T-helper 2 cell treated with Interferon-gamma antibody and Interleukin-4, amounts not matched to agents 5 μg/mL and 100 μg/mL, for 36 hours (primary cell): ENCODE measurements at regions not wholly inside any gene's neighbourhood (a gene's known extent, or its start where the extent isn't known, plus 50 kb on each side); places are given as distances from the start of the nearest gene placed in this dataset.

ENCODE experiments used
- DNase-seq: peaks from one replicate; pipeline ENCODE4 v3.0.0; 2021; ENCODE audit warnings: low spot score
- H3K27ac Mint-ChIP-seq: one replicate; pipeline ENCODE4 v1.8.0; 2021; ENCODE audit warnings: mild to moderate bottlenecking, mixed read lengths
- H3K27me3 Mint-ChIP-seq: one replicate; pipeline ENCODE4 v1.8.0; 2021; ENCODE audit warnings: low read depth, mixed read lengths
- H3K36me3 Mint-ChIP-seq: one replicate; pipeline ENCODE4 v1.8.0; 2021; ENCODE audit warnings: low read depth, mixed read lengths
- H3K4me1 Mint-ChIP-seq: one replicate; pipeline ENCODE4 v1.8.0; 2021; ENCODE audit warnings: low read depth, mixed read lengths
- H3K4me3 Mint-ChIP-seq: one replicate; pipeline ENCODE4 v1.8.0; 2022; ENCODE audit warnings: mild to moderate bottlenecking, moderate library complexity, mixed read lengths
- H3K9me3 Mint-ChIP-seq: one replicate; pipeline ENCODE4 v1.8.0; 2021; ENCODE audit warnings: mixed read lengths

DNA sequence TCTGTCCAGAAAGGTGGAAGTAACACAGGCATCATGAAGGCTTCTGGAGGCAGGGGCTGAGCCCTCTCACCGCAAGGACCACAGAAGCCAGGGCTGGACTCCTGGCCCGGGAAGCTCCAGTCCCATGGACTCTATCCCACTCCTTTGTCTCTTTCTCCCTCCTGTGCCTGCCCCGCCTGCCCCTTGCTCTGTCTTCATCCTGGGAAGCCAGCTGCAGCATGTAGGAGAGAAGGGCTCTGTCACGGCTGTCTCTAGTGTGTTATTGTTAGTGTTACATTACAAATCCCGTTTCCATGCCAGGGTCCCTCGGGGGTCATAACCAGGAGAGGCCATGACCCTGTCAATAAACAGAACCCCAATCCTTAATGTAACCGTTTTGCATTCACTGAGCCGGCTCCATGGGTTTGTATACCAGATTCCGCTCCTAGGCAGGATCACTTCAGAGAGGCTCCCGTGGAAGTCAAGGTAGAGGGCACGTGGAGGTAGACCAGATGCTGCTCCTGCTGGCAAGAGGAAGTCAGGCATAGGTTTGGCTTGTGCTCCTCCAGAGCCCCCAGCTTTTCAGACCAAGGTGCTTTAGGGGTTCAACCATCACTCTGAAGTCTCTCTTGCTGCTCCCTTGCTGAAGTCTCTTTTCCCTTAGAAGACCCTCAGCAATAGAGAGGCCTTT lies 293.2 kb downstream of the ETS1 start:
- H3K9me3 Mint-ChIP-seq = peaks cover 10% of the 10 kb centered on the region
- no peak overlapping the region for H3K4me3 Mint-ChIP-seq
- no peak for DNase-seq
- H3K27ac Mint-ChIP-seq = peak overlapping the region; percentile 62
- peaks cover 87% of the 10 kb centered on the region for H3K4me1 Mint-ChIP-seq
- H3K36me3 Mint-ChIP-seq = peaks cover 24% of the 10 kb centered on the region
- no peaks in the 10 kb centered on the region for H3K27me3 Mint-ChIP-seq

DNA sequence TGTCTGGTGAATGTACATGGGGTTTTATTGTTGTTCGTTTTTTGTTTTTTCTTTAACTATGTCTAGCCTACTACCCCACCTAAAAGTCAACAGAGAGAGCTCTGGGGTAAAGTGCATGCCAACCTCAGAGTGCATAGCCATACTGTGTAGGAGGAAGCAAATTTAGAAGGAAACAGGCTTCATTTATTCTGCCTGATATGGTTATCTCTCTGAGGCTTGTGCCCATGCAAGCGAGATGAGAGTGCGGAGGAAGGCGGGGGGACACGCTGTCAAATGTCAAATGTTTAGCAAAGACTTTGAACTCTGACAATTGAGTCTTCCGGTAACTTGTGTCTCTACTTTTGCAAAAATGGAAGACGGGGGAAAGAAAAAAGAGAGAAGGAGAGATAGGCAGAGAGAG lies 295.5 kb downstream of the ETS1 start:
- peak overlapping the region; percentile 95 for H3K27ac Mint-ChIP-seq
- H3K36me3 Mint-ChIP-seq = peaks cover 27% of the 10 kb centered on the region
- H3K9me3 Mint-ChIP-seq = peaks cover 10% of the 10 kb centered on the region
- peak overlapping the region; percentile 90 for H3K4me3 Mint-ChIP-seq
- DNase-seq = peak; percentile 66
- H3K27me3 Mint-ChIP-seq = no peaks in the 10 kb centered on the region
- peaks cover 84% of the 10 kb centered on the region for H3K4me1 Mint-ChIP-seq

DNA sequence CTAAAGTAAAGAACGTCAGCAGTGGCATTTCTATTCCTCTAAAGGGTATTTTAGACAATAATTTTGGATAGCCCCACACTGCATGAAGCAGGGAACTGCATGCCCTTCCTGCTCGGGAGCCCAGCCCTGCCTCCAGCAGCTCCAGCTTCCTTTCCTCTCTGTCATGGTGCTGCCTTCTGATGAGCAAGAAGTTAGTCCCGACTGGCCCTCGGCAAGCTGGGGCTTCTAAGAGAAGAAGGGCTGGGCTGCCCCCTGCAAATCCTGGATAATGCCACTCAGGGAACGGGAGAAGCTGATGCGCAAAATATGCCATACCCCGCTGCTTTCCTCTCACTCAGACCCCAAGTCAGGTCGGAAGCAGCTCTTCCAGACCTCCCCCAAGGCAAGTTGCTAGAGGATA lies 296.4 kb downstream of the ETS1 start:
- H3K4me1 Mint-ChIP-seq = peaks cover 84% of the 10 kb centered on the region
- no peaks in the 10 kb centered on the region for H3K27me3 Mint-ChIP-seq
- DNase-seq = no peak
- H3K4me3 Mint-ChIP-seq = peak overlapping the region; percentile 90
- H3K27ac Mint-ChIP-seq = peak overlapping the region; percentile 95
- H3K9me3 Mint-ChIP-seq = peaks cover 10% of the 10 kb centered on the region
- peaks cover 22% of the 10 kb centered on the region for H3K36me3 Mint-ChIP-seq

DNA sequence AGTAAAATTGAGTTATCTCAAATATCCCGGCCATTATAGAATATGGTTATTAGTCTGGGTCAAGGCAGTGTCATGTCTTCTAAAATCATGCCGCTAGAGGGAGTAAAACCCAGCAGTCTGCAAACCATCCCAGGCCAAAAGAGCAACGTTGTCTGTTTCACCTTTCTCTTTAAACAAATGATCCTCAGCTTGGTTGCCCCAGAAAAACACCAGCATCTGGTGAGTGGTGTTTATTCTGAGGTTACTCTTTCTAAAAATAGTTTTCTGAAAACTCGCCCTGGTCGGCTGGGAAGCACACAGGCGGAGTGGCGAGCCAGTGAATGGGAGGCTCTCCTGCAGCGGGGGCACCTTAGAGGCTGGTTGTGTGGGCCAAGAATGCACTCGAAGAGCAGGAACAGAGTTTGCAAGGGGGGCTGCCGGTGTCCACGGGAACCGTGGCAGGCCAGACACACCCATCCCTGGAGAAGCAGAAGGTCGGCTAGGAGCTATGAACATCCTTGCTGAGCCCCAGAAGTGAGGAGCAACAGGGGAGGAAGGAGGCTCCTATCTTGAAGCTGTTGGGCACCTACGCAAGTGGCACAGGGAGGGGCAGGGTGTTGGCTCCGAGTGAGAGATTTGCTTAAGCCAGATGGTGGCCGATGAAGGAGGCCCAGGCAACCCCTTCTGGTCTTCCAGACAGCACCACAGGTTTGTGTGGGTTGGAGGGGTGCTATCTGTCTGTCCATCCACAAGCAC lies 297.1 kb downstream of the ETS1 start:
- H3K36me3 Mint-ChIP-seq = peaks cover 20% of the 10 kb centered on the region
- H3K4me3 Mint-ChIP-seq = peak overlapping the region; percentile 90
- H3K27ac Mint-ChIP-seq = peak overlapping the region; percentile 95
- DNase-seq = peak; percentile 79
- H3K4me1 Mint-ChIP-seq = peaks cover 86% of the 10 kb centered on the region
- peaks cover 7% of the 10 kb centered on the region for H3K9me3 Mint-ChIP-seq
- H3K27me3 Mint-ChIP-seq = no peaks in the 10 kb centered on the region

DNA sequence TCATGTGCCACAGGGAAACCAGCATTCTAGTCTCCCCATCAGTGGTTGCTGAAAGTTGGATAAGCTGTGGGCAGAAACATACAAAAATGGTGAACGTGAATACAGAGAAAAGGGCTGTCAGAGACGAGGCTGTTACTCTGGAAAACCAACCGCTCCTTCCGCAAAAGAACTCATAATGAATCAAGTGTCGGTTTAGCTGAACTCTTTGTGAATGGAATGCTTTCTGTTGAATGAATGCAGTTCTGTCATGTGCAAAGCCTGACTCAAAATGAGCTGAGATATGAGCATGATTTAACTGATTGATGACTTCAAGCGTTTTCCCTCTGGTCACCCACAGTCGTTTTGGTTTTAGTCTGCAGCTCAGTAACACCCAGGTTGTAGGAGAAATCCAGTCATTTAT lies 298.3 kb downstream of the ETS1 start:
- Mint-ChIP-seq H3K4me3 (peak overlapping the region; percentile 90), H3K27me3 (no peaks in the 10 kb centered on the region), H3K4me1 (peaks cover 83% of the 10 kb centered on the region), H3K36me3 (peaks cover 12% of the 10 kb centered on the region), H3K9me3 (no peaks in the 10 kb centered on the region), H3K27ac (peak overlapping the region; percentile 95)
- peak; percentile 81 for DNase-seq

DNA sequence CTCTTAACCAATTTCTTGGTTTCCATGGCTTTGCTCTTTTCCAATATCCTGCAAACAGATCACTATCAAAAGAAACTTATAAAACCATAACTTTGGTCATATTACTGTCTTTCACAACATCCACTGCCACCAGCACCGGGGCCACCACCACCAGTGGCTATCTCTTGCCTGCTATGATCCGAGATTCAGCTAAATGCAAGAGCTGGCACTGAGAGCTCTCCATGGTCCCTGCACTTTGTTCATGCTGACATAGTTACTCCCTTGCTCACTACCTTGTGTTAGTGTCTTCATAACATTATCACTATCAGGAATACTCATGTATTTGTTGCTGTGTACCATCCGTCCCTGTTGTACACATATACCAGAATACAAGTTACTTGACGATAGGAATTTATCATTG lies 299.0 kb downstream of the ETS1 start:
- no peaks in the 10 kb centered on the region for H3K9me3 Mint-ChIP-seq
- H3K27me3 Mint-ChIP-seq = no peaks in the 10 kb centered on the region
- H3K4me1 Mint-ChIP-seq = peaks cover 78% of the 10 kb centered on the region
- peak overlapping the region; percentile 95 for H3K27ac Mint-ChIP-seq
- H3K36me3 Mint-ChIP-seq = peaks cover 11% of the 10 kb centered on the region
- DNase-seq = no peak
- peak overlapping the region; percentile 90 for H3K4me3 Mint-ChIP-seq

DNA sequence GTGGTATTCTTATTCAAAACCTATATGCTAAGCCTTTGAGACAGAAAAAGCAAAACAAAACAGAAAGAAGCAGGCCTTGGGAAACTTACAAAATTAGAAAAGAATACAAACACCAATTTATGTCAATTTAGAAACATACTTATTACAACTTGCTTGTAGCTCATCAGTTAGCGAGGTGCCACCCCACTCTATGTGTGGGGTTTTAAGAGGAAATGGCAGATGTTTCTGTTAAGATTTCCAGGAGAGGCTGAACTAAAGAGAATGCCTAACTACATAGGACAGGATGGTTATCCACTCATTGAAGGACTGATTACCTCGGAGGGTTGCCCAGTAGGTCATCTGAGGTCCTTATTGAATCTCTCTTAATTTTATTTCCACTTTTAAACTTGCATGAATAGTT lies 302.0 kb downstream of the ETS1 start:
- H3K4me3 Mint-ChIP-seq = no peak overlapping the region
- DNase-seq = no peak
- H3K9me3 Mint-ChIP-seq = no peaks in the 10 kb centered on the region
- peaks cover 3% of the 10 kb centered on the region for H3K36me3 Mint-ChIP-seq
- no peaks in the 10 kb centered on the region for H3K27me3 Mint-ChIP-seq
- peaks cover 53% of the 10 kb centered on the region for H3K4me1 Mint-ChIP-seq
- H3K27ac Mint-ChIP-seq = no peak overlapping the region

DNA sequence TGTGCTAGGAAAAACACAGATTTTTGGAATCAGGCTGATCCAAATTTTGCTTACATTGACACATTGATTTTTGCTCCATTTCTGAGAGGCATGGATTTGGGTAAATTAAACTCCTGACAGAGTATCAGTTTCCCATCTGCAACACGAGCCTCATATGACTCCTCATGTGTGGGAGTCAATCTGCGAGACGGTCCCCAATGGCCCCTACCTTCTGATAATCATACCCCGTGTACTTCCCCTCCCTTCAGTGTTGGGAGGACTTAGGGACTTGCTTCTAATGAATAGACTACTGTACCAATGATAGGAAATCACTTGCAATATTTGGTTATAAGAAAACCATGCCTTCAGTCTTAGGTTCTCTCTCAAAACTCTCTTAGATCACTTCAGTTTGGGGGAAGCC lies 302.7 kb downstream of the ETS1 start:
- Mint-ChIP-seq H3K4me3 (no peak overlapping the region), H3K27me3 (no peaks in the 10 kb centered on the region), H3K27ac (no peak overlapping the region), H3K9me3 (no peaks in the 10 kb centered on the region), H3K36me3 (peaks cover 3% of the 10 kb centered on the region), H3K4me1 (peaks cover 46% of the 10 kb centered on the region)
- no peak for DNase-seq

DNA sequence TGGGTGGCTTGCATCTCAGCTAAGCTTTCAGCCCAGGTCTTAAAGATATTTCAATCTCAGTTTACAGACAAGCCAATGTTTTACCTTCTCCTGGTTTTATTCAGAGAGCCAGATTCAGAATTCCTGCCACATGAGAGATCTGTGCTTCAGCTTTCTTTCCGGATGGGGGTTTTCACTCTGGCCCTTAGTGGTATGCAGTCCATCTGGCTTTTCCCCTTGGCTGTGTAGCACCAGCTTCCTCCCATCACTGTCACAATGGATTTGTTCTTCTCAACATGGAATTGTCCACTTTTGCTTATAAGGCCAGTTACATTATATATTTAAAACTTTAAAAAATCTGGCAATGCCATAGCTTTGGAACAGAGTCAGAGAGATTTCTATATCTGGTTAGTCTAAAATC lies 303.9 kb downstream of the ETS1 start:
- Mint-ChIP-seq H3K36me3 (peaks cover 3% of the 10 kb centered on the region), H3K9me3 (no peaks in the 10 kb centered on the region), H3K27ac (no peak overlapping the region), H3K4me1 (peaks cover 34% of the 10 kb centered on the region), H3K27me3 (peaks cover 3% of the 10 kb centered on the region), H3K4me3 (no peak overlapping the region)
- DNase-seq = no peak

DNA sequence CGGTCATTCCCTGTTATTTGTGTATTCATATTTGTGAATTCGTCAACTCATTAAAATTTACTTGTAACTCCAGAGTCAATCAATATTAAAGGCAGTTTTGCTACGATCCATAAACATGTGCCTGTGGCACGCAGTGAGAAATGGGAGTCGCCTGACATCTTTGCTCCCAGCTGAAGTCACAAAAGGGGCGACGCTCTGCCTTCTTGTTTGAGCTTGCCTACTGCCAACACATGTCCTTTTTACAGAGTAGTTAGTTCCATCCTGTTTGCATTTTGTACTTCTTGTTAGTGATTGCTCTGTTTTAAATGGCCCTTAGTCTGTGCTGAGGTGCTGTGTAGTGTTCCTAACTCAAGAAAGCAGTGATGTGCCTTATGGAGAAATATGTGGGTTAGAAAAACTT lies 305.3 kb downstream of the ETS1 start:
- Mint-ChIP-seq H3K36me3 (no peaks in the 10 kb centered on the region), H3K27ac (no peak overlapping the region), H3K9me3 (no peaks in the 10 kb centered on the region), H3K4me3 (no peak overlapping the region), H3K27me3 (peaks cover 3% of the 10 kb centered on the region), H3K4me1 (peaks cover 22% of the 10 kb centered on the region)
- DNase-seq = no peak

DNA sequence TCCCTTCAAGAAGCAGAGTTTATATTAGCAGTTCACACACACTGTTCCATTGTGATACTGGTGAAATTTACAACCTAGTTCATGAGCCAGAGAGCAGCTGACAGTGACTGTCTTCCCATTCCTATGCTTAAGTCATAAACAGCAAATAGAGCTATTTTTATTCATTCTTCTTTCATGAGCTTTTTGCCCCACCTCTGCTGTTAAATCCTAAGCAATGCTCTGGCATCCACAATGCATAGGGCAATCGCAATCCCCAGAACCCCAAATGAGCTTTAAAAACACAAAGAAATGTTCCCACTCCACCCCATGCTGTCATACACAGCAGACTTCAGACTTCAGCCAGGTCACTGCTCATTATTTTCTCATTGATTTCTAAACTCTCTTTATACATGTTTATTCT lies 307.5 kb downstream of the ETS1 start:
- H3K27me3 Mint-ChIP-seq = peaks cover 3% of the 10 kb centered on the region
- DNase-seq = no peak
- peaks cover 3% of the 10 kb centered on the region for H3K9me3 Mint-ChIP-seq
- no peak overlapping the region for H3K27ac Mint-ChIP-seq
- no peak overlapping the region for H3K4me3 Mint-ChIP-seq
- H3K36me3 Mint-ChIP-seq = no peaks in the 10 kb centered on the region
- peaks cover 3% of the 10 kb centered on the region for H3K4me1 Mint-ChIP-seq

DNA sequence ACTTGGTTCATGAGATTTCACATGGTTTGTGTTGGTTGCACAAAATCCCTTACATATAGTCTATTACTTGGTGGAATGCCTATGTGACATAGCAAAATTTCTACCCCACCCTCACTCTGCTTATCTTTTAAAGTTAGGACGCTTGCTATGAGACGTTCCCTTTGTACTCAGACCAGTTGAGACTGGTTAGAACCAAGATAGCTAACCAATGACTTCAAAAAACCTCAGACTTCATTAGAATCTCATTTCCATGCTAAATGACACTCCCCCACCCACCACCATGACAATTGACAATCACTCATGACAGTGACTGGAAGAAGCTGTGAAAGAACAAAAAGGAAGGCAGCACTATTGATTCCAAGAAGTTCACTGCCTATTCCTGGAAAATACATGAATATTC lies 313.6 kb downstream of the ETS1 start:
- Mint-ChIP-seq H3K27me3 (peaks cover 1% of the 10 kb centered on the region), H3K4me3 (no peak overlapping the region), H3K36me3 (no peaks in the 10 kb centered on the region), H3K4me1 (peaks cover 9% of the 10 kb centered on the region), H3K27ac (no peak overlapping the region), H3K9me3 (peaks cover 5% of the 10 kb centered on the region)
- no peak for DNase-seq

DNA sequence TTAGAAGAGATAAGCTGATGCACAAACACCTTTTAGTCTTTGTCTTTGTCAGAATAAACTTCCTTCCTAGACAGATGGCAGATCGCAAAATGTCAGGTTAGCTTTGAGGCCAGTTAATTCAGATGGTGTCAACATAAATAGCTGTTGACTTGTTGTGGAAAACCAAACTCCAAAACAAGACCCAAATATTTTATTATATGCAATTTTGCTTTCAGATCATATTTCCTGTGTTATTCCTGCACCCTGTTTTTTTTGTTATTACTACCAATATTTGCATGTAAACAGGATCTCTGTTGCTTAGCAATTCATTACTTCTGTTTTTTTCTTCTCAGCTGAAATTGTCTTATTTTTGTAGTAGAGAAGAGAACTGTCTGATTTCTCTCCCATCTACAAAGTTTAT lies 316.0 kb downstream of the ETS1 start:
- no peak overlapping the region for H3K27ac Mint-ChIP-seq
- peaks cover 9% of the 10 kb centered on the region for H3K9me3 Mint-ChIP-seq
- H3K4me1 Mint-ChIP-seq = peaks cover 9% of the 10 kb centered on the region
- no peak for DNase-seq
- H3K27me3 Mint-ChIP-seq = no peaks in the 10 kb centered on the region
- no peaks in the 10 kb centered on the region for H3K36me3 Mint-ChIP-seq
- no peak overlapping the region for H3K4me3 Mint-ChIP-seq

DNA sequence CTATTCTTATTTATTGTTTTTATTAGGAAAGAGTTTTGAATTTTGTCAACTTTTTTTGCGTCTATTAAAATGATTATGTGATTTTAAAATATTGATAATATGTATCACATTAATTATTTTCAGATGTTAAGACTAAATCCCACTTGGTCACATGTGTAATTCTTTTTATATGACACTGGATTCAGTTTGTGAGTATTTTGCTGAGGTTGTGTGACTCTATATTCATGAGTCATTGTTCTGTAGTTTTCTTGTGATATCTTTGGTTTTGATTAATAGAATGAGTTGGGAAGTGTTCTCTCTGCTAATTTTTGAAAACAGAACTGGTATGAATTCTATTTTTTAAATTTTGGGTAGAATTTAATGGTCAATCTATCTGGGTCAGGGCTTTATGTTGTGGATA lies 317.9 kb downstream of the ETS1 start:
- Mint-ChIP-seq H3K4me1 (peaks cover 9% of the 10 kb centered on the region), H3K27me3 (no peaks in the 10 kb centered on the region), H3K36me3 (no peaks in the 10 kb centered on the region), H3K4me3 (no peak overlapping the region), H3K9me3 (peaks cover 4% of the 10 kb centered on the region), H3K27ac (no peak overlapping the region)
- DNase-seq = no peak
